ENCODE measurements at regions not wholly inside any gene's neighbourhood (a gene's known extent, or its start where the extent isn't known, plus 50 kb on each side); places are given as distances from the start of the nearest gene placed in this dataset.

- H3K27ac ChIP-seq (ENCODE audit: insufficient read depth, low read depth, low read length) = no peak overlapping the region
- H2AFZ ChIP-seq (ENCODE audit: low read depth, low read length) = no peak overlapping the region
- no peaks in the 10 kb centered on the region for H3K9me1 ChIP-seq (replicated peaks; ENCODE audit: control insufficient read depth, extremely low read depth, insufficient read depth, low read length)
- DNase-seq (ENCODE audit: low read depth, low spot score) (peak; percentile 58), FAIRE-seq (no peak)
- H3K36me3 ChIP-seq (ENCODE audit: control insufficient read depth in 2 of 2, extremely low read depth in 1 of 2, insufficient read depth in 2 of 2, low read length in 2 of 2) = no peaks in the 10 kb centered on the region
- intact Hi-C loops (cut with micrococcal nuclease) (loop anchor here (5.0 to 10.0 kb wide), 3 partner anchors 98 to 908 kb away; partner anchors contain the start of gene ZNF608), dilution Hi-C loops (cut with MboI; ENCODE audit: extremely low pct_ligation_motif_present, low sequenced_read_pairs) (no loop called here)
- H3K27me3 ChIP-seq (ENCODE audit: control insufficient read depth in 2 of 2, insufficient read depth in 2 of 2, low read length in 2 of 2) = no peaks in the 10 kb centered on the region
- no peak overlapping the region for H3K4me3 ChIP-seq (replicated peaks in 1 of 3; ENCODE audit: insufficient read depth in 1 of 3, low read depth in 1 of 3, low read length in 3 of 3)
- H3K79me2 ChIP-seq (ENCODE audit: control insufficient read depth, insufficient read depth, low read length) = no peaks in the 10 kb centered on the region
- no peak overlapping the region for H3K4me2 ChIP-seq (ENCODE audit: insufficient read depth, low read length)
- H3K9me3 ChIP-seq (replicated peaks; ENCODE audit: control insufficient read depth, insufficient read depth, low read length) = no peaks in the 10 kb centered on the region
- ChIA-PET CTCF (interaction anchor here (1.6 kb wide), 1 partner anchor 96 kb away, joined by 4 read pairs; no protein-coding TSS in a partner anchor), POLR2A (no interaction called here)
- no peak overlapping the region for H3K9ac ChIP-seq (replicated peaks; ENCODE audit: extremely low read depth, insufficient read depth, low read length)
- TF ChIP-seq POLR2AphosphoS5 (IDR thresholded peaks at IDR 0.05; ENCODE audit: insufficient read depth, low read depth, low read length) (no peak), MYC (IDR thresholded peaks at IDR 0.05; ENCODE audit: low read depth, low read length) (no peak), FOS (IDR thresholded peaks at IDR 0.05; ENCODE audit: borderline replicate concordance, insufficient read depth, low read length) (no peak), GATA2 (IDR thresholded peaks at IDR 0.05; ENCODE audit: insufficient read depth, insufficient read length, low read depth, low read length) (no peak), POLR2A (IDR thresholded peaks at IDR 0.05; ENCODE audit: low read depth, low read length) (no peak), EZH2 (IDR thresholded peaks at IDR 0.05; ENCODE audit: borderline replicate concordance, low read depth, low read length, severe bottlenecking) (no peak), JUN (IDR thresholded peaks at IDR 0.05; ENCODE audit: borderline replicate concordance, insufficient read depth, insufficient read length, low read depth) (no peak)
- TF ChIP-seq, protein P1, sequence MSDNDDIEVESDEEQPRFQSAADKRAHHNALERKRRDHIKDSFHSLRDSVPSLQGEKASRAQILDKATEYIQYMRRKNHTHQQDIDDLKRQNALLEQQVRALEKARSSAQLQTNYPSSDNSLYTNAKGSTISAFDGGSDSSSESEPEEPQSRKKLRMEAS (IDR thresholded peaks at IDR 0.05; ENCODE audit: insufficient read depth, insufficient read length) = no peak
- TF ChIP-seq, protein P2, sequence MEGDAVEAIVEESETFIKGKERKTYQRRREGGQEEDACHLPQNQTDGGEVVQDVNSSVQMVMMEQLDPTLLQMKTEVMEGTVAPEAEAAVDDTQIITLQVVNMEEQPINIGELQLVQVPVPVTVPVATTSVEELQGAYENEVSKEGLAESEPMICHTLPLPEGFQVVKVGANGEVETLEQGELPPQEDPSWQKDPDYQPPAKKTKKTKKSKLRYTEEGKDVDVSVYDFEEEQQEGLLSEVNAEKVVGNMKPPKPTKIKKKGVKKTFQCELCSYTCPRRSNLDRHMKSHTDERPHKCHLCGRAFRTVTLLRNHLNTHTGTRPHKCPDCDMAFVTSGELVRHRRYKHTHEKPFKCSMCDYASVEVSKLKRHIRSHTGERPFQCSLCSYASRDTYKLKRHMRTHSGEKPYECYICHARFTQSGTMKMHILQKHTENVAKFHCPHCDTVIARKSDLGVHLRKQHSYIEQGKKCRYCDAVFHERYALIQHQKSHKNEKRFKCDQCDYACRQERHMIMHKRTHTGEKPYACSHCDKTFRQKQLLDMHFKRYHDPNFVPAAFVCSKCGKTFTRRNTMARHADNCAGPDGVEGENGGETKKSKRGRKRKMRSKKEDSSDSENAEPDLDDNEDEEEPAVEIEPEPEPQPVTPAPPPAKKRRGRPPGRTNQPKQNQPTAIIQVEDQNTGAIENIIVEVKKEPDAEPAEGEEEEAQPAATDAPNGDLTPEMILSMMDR (IDR thresholded peaks at IDR 0.05; ENCODE audit: extremely low read depth in 1 of 2, insufficient read depth in 1 of 2, low read depth in 1 of 2, low read length in 2 of 2) = no peak
- BruUV-seq (replicated peaks) = no TSS peak
- no peaks in the 10 kb centered on the region for H4K20me1 ChIP-seq (replicated peaks; ENCODE audit: control insufficient read depth, extremely low read depth, insufficient read depth, low read length)
- H3K4me1 ChIP-seq (ENCODE audit: control insufficient read depth, extremely low read depth, insufficient read depth, low read length) = peaks cover 13% of the 10 kb centered on the region
Observed at GRCh38 chr5:125655156-125655555, 768.1 kb upstream of the GRAMD2B start.

Measured in endothelial cell of umbilical vein (primary cell).